ENCODE measurements at regions not wholly inside any gene's neighbourhood (a gene's known extent, or its start where the extent isn't known, plus 50 kb on each side); places are given as distances from the start of the nearest gene placed in this dataset.

- Histone ChIP-seq H3K27ac (no peak overlapping the region), H3K9me3 (peaks cover 7 to 35% of the 10 kb centered on the region in 2 donors), H3K27me3 (no peaks in the 10 kb centered on the region), H3K4me3 (no peak overlapping the region), H3K36me3 (no peaks in the 10 kb centered on the region), H3K4me1 (no peaks in the 10 kb centered on the region)
- DNase-seq (ENCODE audit: low spot score), result no peak
- TF ChIP-seq, protein P1, sequence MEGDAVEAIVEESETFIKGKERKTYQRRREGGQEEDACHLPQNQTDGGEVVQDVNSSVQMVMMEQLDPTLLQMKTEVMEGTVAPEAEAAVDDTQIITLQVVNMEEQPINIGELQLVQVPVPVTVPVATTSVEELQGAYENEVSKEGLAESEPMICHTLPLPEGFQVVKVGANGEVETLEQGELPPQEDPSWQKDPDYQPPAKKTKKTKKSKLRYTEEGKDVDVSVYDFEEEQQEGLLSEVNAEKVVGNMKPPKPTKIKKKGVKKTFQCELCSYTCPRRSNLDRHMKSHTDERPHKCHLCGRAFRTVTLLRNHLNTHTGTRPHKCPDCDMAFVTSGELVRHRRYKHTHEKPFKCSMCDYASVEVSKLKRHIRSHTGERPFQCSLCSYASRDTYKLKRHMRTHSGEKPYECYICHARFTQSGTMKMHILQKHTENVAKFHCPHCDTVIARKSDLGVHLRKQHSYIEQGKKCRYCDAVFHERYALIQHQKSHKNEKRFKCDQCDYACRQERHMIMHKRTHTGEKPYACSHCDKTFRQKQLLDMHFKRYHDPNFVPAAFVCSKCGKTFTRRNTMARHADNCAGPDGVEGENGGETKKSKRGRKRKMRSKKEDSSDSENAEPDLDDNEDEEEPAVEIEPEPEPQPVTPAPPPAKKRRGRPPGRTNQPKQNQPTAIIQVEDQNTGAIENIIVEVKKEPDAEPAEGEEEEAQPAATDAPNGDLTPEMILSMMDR (IDR thresholded peaks at IDR 0.05), result no peak
Measured at GRCh38 chr2:8212239-8212638, 469.6 kb upstream of the ID2 start.

DNA sequence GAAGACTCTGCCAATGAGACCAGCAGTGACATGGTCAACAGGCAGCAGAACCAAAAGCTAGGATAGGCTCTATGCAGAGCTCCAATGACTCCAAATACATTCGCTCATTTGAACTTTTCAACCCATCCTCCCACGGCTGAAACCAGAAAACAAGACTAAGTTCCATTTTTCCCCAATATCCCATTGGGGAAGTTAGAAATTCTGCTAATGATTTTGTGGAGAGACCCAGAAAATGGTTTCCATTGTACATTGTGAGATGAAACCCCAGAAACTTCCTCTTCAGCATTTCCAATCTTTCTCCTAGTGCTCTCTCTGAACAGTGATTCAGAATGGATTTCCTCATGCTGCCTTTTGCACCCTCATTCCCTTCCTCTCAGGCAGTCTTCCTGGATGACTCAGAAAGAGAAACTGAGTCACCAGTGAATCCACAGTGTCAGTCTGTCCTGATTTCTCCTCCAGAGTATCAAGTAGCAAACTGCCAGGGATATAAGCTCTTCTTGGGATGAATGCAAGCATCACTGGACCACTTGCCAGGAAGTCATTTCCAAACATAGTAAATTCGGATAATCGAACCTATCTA lies 467.7 kb upstream of the ID2 start:
- TF ChIP-seq, protein P1 (IDR thresholded peaks at IDR 0.05), result no peak

GRCh38 chr2:8215159-8215863 lies 466.5 kb upstream of the ID2 start:
- Histone ChIP-seq H3K4me3 (no peak overlapping the region), H3K36me3 (no peaks in the 10 kb centered on the region), H3K27ac (no peak overlapping the region), H3K9me3 (peaks cover 0 to 4% of the 10 kb centered on the region in 2 donors), H3K4me1 (peaks cover 2 to 15% of the 10 kb centered on the region in 2 donors), H3K27me3 (no peaks in the 10 kb centered on the region)
- no peak for DNase-seq (ENCODE audit: low spot score)
- TF ChIP-seq, protein P1 (IDR thresholded peaks at IDR 0.05), result no peak

More for the DNA sequence above, 467.7 kb upstream of the ID2 start:
- Histone ChIP-seq H3K27me3 (no peaks in the 10 kb centered on the region), H3K27ac (no peak overlapping the region), H3K36me3 (no peaks in the 10 kb centered on the region), H3K4me3 (no peak overlapping the region), H3K9me3 (peaks cover 7 to 16% of the 10 kb centered on the region in 2 donors), H3K4me1 (peaks cover 0 to 8% of the 10 kb centered on the region in 2 donors)
- DNase-seq (ENCODE audit: low spot score), result no peak

DNA sequence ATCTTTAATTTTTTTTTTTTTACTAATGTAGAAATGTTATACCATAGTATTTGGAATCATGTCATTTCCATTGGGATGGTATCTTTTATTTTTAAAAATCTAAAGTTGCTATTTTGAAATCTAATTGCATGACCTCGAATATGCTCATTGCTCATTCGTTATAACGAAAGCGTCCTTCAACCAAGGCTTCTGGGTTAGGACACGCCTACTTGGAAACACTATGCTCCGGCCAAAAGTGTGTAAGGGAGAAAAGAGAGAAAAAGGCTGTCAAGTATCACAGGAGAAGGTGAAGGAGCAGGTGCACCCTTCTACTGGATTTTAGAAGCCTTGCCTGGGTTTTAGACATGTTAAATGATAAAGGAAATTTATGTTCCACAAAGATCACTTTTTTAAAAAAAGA lies 465.9 kb upstream of the ID2 start:
- no peaks in the 10 kb centered on the region for H3K27me3 ChIP-seq
- H3K4me3 ChIP-seq, result no peak overlapping the region
- DNase-seq (ENCODE audit: low spot score), result no peak
- TF ChIP-seq, protein P1 (IDR thresholded peaks at IDR 0.05), result no peak
- H3K27ac ChIP-seq, result peak overlapping the region in 1 of 2 donors; percentile 34
- H3K4me1 ChIP-seq, result peaks cover 2 to 19% of the 10 kb centered on the region in 2 donors
- H3K9me3 ChIP-seq, result no peaks in the 10 kb centered on the region
- H3K36me3 ChIP-seq, result no peaks in the 10 kb centered on the region

GRCh38 chr2:8216397-8216796 lies 465.5 kb upstream of the ID2 start:
- no peaks in the 10 kb centered on the region for H3K36me3 ChIP-seq
- DNase-seq (ENCODE audit: low spot score), result no peak
- H3K4me1 ChIP-seq, result peaks cover 2 to 19% of the 10 kb centered on the region in 2 donors
- no peak overlapping the region for H3K4me3 ChIP-seq
- H3K9me3 ChIP-seq, result no peaks in the 10 kb centered on the region
- H3K27ac ChIP-seq, result peak overlapping the region in 1 of 2 donors; percentile 34
- H3K27me3 ChIP-seq, result no peaks in the 10 kb centered on the region
- TF ChIP-seq, protein P1 (IDR thresholded peaks at IDR 0.05), result no peak

Data from right atrium auricular region (tissue), 2 donors.